Calu3 (cell line): ENCODE measurements at regions not wholly inside any gene's neighbourhood (a gene's known extent, or its start where the extent isn't known, plus 50 kb on each side); places are given as distances from the start of the nearest gene placed in this dataset.
"Not testable (repeated sequence)": the region's sequence is repeated elsewhere in the genome, so short reads cannot be mapped to it uniquely, and the experiment has no call there.

Experiments used
- BruUV-seq: library from RNA; stranded (reverse); fragments of 400-500 nt; replicated peaks from 2 replicates; lab custom pipeline; 2021; lab: Mats Ljungman, UMichigan
- CTCF ChIA-PET: fragments of 300-600 bp; sonication (Branson Sonifier 250); formaldehyde crosslinking; loops from one replicate; lab custom pipeline; 2022; ENCODE audit warnings: antibody characterized with exemption; lab: Charles Lee
- DNase-seq: peaks from one replicate; pipeline ENCODE4 v3.0.0; 2022
- H3K27ac Mint-ChIP-seq: one replicate; pipeline ENCODE4 v1.8.0; 2022; ENCODE audit warnings: mixed read lengths; ENCODE audit not compliant: unreplicated experiment
- H3K27me3 Mint-ChIP-seq: one replicate; pipeline ENCODE4 v1.8.0; 2022; ENCODE audit warnings: mixed read lengths; ENCODE audit not compliant: unreplicated experiment
- H3K36me3 Mint-ChIP-seq: one replicate; pipeline ENCODE4 v1.8.0; 2022; ENCODE audit warnings: mild to moderate bottlenecking, moderate library complexity, mixed read lengths; ENCODE audit not compliant: insufficient read depth, unreplicated experiment
- H3K4me1 Mint-ChIP-seq: one replicate; pipeline ENCODE4 v1.8.0; 2022; ENCODE audit warnings: mild to moderate bottlenecking, low read depth, mixed read lengths; ENCODE audit not compliant: unreplicated experiment
- H3K4me3 Mint-ChIP-seq: one replicate; pipeline ENCODE4 v1.8.0; 2022; ENCODE audit warnings: mild to moderate bottlenecking, low read depth, moderate library complexity, mixed read lengths; ENCODE audit not compliant: unreplicated experiment
- H3K9me3 Mint-ChIP-seq: one replicate; pipeline ENCODE4 v1.8.0; 2022; ENCODE audit warnings: low read depth, mixed read lengths; ENCODE audit not compliant: unreplicated experiment
- CTCF ChIP-seq: fragments of 200-600 bp; IDR thresholded peaks from one replicate; pipeline ENCODE4 v1.8.0; 2022; ENCODE audit warnings: antibody characterized with exemption; ENCODE audit not compliant: unreplicated experiment
- intact Hi-C: fragments of 100-400 bp; cut with micrococcal nuclease; formaldehyde crosslinking; loops from one replicate; pipeline ENCODE4 v1.10.0; 2022; ENCODE audit not compliant: unreplicated experiment

GRCh38 chrX:63529961-63530360, 178.8 kb upstream of the SPIN4 start:
- Mint-ChIP-seq H3K4me1 (no peaks in the 10 kb centered on the region), H3K36me3 (no peaks in the 10 kb centered on the region), H3K27me3 (no peaks in the 10 kb centered on the region), H3K27ac (no peak overlapping the region), H3K9me3 (peaks cover 3% of the 10 kb centered on the region), H3K4me3 (no peak overlapping the region)
- CTCF ChIA-PET: no interaction called here
- no TSS peak for BruUV-seq
- no peak for DNase-seq
- intact Hi-C loops: no loop called here
- no peak for TF ChIP-seq CTCF

- Mint-ChIP-seq H3K27me3 (no peaks in the 10 kb centered on the region), H3K9me3 (peaks cover 3% of the 10 kb centered on the region)
Measured at GRCh38 chrX:63526863-63527262, 175.7 kb upstream of the SPIN4 start.

GRCh38 chrX:63525491-63525890, 174.4 kb upstream of the SPIN4 start:
- Mint-ChIP-seq H3K27ac (no peak overlapping the region), H3K9me3 (no peaks in the 10 kb centered on the region), H3K27me3 (no peaks in the 10 kb centered on the region), H3K4me1 (no peaks in the 10 kb centered on the region), H3K4me3 (no peak overlapping the region), H3K36me3 (no peaks in the 10 kb centered on the region)
- CTCF ChIA-PET: no interaction called here
- no TSS peak for BruUV-seq
- no peak for DNase-seq
- intact Hi-C loops: no loop called here
- no peak for TF ChIP-seq CTCF

More at GRCh38 chrX:63526863-63527262, 175.7 kb upstream of the SPIN4 start:
- DNase-seq: no peak
- H3K27ac Mint-ChIP-seq: no peak overlapping the region
- H3K4me1 Mint-ChIP-seq: no peaks in the 10 kb centered on the region
- no peak overlapping the region for H3K4me3 Mint-ChIP-seq
- H3K36me3 Mint-ChIP-seq: no peaks in the 10 kb centered on the region
- intact Hi-C loops: no loop called here
- no peak for TF ChIP-seq CTCF
- CTCF ChIA-PET: no interaction called here
- BruUV-seq: no TSS peak

DNA sequence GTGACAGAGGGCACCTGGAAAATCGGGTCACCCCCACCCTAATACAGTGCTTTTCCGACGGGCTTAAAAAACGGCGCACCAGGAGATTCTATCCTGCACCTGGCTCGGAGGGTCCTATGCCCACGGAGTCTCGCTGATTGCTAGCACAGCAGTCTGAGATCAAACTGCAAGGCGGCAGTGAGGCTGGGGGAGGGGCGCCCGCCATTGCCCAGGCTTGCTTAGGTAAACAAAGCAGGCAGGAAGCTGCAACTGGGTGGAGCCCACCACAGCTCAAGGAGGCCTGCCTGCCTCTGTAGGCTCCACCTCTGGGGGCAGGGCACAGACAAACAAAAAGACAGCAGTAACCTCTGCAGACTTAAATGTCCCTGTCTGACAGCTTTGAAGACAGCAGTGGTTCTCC, 168.2 kb upstream of the SPIN4 start:
- H3K27me3 Mint-ChIP-seq, CTCF ChIA-PET, H3K36me3 Mint-ChIP-seq, H3K4me1 Mint-ChIP-seq, H3K9me3 Mint-ChIP-seq, H3K27ac Mint-ChIP-seq, BruUV-seq, DNase-seq, H3K4me3 Mint-ChIP-seq, intact Hi-C loops: not testable (repeated sequence)

DNA sequence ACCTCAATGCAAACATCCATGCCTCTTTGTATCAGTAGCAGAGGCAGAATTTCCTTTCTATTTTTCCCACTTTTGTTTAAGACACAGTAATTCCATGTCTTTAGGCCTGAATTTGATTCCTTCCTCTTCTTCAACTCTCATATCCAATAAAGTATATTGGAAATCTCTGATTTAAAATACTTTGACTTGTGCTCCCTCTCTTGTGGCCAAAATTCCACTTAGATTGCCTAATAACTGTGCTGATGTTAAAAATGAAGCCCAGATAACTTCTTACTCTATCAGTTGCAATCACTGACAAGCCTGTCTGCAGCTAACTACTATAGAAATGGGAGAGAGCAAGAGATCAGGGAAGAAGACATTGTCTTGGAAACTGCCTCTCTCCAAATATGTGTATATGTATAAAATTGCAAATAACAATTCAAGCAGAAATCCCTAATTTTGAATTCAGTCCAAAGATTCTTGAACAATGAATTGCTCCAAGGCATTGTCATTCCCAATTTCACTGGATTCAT, 163.5 kb upstream of the SPIN4 start:
- H3K9me3 Mint-ChIP-seq: no peaks in the 10 kb centered on the region
- CTCF ChIA-PET: no interaction called here
- H3K4me1 Mint-ChIP-seq: no peaks in the 10 kb centered on the region
- no peaks in the 10 kb centered on the region for H3K27me3 Mint-ChIP-seq
- peaks cover 5% of the 10 kb centered on the region for H3K36me3 Mint-ChIP-seq
- DNase-seq: no peak
- H3K27ac Mint-ChIP-seq: no peak overlapping the region
- H3K4me3 Mint-ChIP-seq: no peak overlapping the region
- no peak for TF ChIP-seq CTCF
- intact Hi-C loops: no loop called here
- BruUV-seq: no TSS peak
